A549 (cell line): ENCODE measurements at regions not wholly inside any gene's neighbourhood (a gene's known extent, or its start where the extent isn't known, plus 50 kb on each side); places are given as distances from the start of the nearest gene placed in this dataset.

ENCODE experiments used
- ATAC-seq, 2 experiments: fragments of 200-7000 bp in 1 of 2; fragments of >200 bp in 1 of 2; cut with Nextera tagmentation in 1 of 2; cut with Tn5 transposase in 1 of 2; 3 replicates each; pipeline versions ENCODE4 v1.8.0 to v1.9.1; 2018 to 2020; ENCODE audit warnings: mild to moderate bottlenecking in 1 of 2, moderate library complexity in 1 of 2
- CTCF ChIA-PET: fragments of 300-600 bp; sonication (Branson Sonifier 250); formaldehyde crosslinking; extraction: SDS; loops from one replicate; lab custom pipeline; 2021; ENCODE audit warnings: antibody characterized with exemption, inconsistent platforms; lab: Yijun Ruan, JAX
- POLR2A ChIA-PET: fragments of 350-600 bp; formaldehyde crosslinking; extraction: SDS; loops from one replicate; lab custom pipeline; 2021; ENCODE audit warnings: antibody characterized with exemption, inconsistent platforms; lab: Yijun Ruan, JAX
- DNase-seq, 2 experiments: peaks; one replicate each; pipeline versions ENCODE4 v3.0.0 to v3.0.0-alpha.2; 2011 to 2016; ENCODE audit warnings: low read depth in 1 of 2, low spot score in 1 of 2
- FAIRE-seq: peaks from 2 replicates; lab custom pipeline; 2011; peaks lifted over from hg19 to GRCh38; lab: Jason Lieb, UNC
- H3K27ac ChIP-seq, 2 experiments: fragments of >200 bp; sonication (Bioruptor Twin); formaldehyde crosslinking; 3 replicates each; pipeline ENCODE4 v1.5.1; 2016 to 2017
- H3K4me1 ChIP-seq: fragments of >200 bp; sonication (Bioruptor Twin); formaldehyde crosslinking; 3 replicates; pipeline ENCODE4 v1.6.1; 2016
- H3K4me2 ChIP-seq: fragments of >200 bp; sonication (Bioruptor Twin); formaldehyde crosslinking; 3 replicates; pipeline ENCODE4 v1.6.1; 2016
- H3K4me3 ChIP-seq: fragments of >200 bp; sonication (Bioruptor Twin); formaldehyde crosslinking; 3 replicates; pipeline ENCODE4 v1.5.1; 2016
- H3K9me3 ChIP-seq: fragments of >200 bp; sonication (Bioruptor Twin); formaldehyde crosslinking; 3 replicates; pipeline ENCODE4 v1.6.1; 2016
- ATOH8 ChIP-seq: fragments of 250-450 bp; sonication (Bioruptor Pico); IDR thresholded peaks from 2 replicates; pipeline ENCODE4 v1.5.0; 2020; ENCODE audit warnings: low read depth, mild to moderate bottlenecking, moderate library complexity
- BHLHE40 ChIP-seq: IDR thresholded peaks from 2 replicates; pipeline ENCODE4 v1.6.1; 2012; ENCODE audit warnings: low read depth, low read length, inconsistent platforms
- CBX8 ChIP-seq: fragments of 200-600 bp; sonication (generic); IDR thresholded peaks from 2 replicates; pipeline ENCODE4 v1.6.1; 2016
- CEBPB ChIP-seq, 2 experiments: fragments of >200 bp in 1 of 2; sonication (Bioruptor Twin) in 1 of 2; formaldehyde crosslinking in 1 of 2; IDR thresholded peaks; 2 replicates each; pipeline ENCODE4 v1.6.1; 2012 to 2016
- CHD2 ChIP-seq: fragments of 150-350 bp; IDR thresholded peaks from 2 replicates; pipeline ENCODE4 v1.6.1; 2014; ENCODE audit warnings: low read length; ENCODE audit not compliant: partially characterized antibody
- CHD4 ChIP-seq: fragments of 200-600 bp; sonication (generic); IDR thresholded peaks from 2 replicates; pipeline ENCODE4 v1.6.1; 2016; ENCODE audit warnings: antibody characterized with exemption, mild to moderate bottlenecking, borderline replicate concordance
- ESRRA ChIP-seq: fragments of 150-350 bp; IDR thresholded peaks from 2 replicates; pipeline ENCODE4 v1.6.1; 2014; ENCODE audit warnings: mild to moderate bottlenecking, low read length, borderline replicate concordance
- GATA3 ChIP-seq: IDR thresholded peaks from 2 replicates; pipeline ENCODE4 v1.6.1; 2012; ENCODE audit warnings: borderline replicate concordance
- HDAC2 ChIP-seq: fragments of 200-600 bp; sonication (generic); IDR thresholded peaks from 2 replicates; pipeline ENCODE4 v1.6.1; 2016
- HEYL ChIP-seq: fragments of 250-450 bp; sonication (Bioruptor Pico); IDR thresholded peaks from 2 replicates; pipeline ENCODE4 v1.8.0; 2021; ENCODE audit warnings: mild to moderate bottlenecking, moderate library complexity
- HOXB13 ChIP-seq: fragments of 250-450 bp; sonication (Bioruptor Pico); IDR thresholded peaks from 2 replicates; pipeline ENCODE4 v1.5.0; 2020; ENCODE audit warnings: low read depth, mild to moderate bottlenecking, moderate library complexity
- JUN ChIP-seq, 2 experiments: fragments of >200 bp; sonication (Bioruptor Twin); formaldehyde crosslinking; IDR thresholded peaks; 2 replicates in 1 of 2; 3 replicates in 1 of 2; pipeline ENCODE4 v1.6.1; 2016 to 2017
- NR3C1 ChIP-seq: fragments of >200 bp; sonication (Bioruptor Twin); formaldehyde crosslinking; IDR thresholded peaks from 3 replicates; pipeline ENCODE4 v1.6.1; 2017
- RAD21 ChIP-seq, 2 experiments: fragments of >200 bp in 1 of 2; sonication (Bioruptor Twin) in 1 of 2; formaldehyde crosslinking in 1 of 2; IDR thresholded peaks in 1 of 2; conservative IDR thresholded peaks in 1 of 2; 2 replicates in 1 of 2; 3 replicates in 1 of 2; pipeline ENCODE4 v1.6.1; 2012 to 2018; ENCODE audit warnings: inconsistent platforms in 1 of 2
- RNF2 ChIP-seq: fragments of 200-600 bp; sonication (generic); IDR thresholded peaks from 2 replicates; pipeline ENCODE4 v1.6.1; 2016; ENCODE audit warnings: low read depth, mild to moderate bottlenecking, antibody characterized with exemption, moderate library complexity, borderline replicate concordance
- SMC3 ChIP-seq: fragments of >200 bp; sonication (Bioruptor Twin); formaldehyde crosslinking; IDR thresholded peaks from 3 replicates; pipeline ENCODE4 v1.6.1; 2018; ENCODE audit warnings: inconsistent platforms
- TFCP2L1 ChIP-seq: fragments of 250-450 bp; sonication (Bioruptor Pico); IDR thresholded peaks from 2 replicates; pipeline ENCODE4 v1.5.0; 2021; ENCODE audit warnings: mild to moderate bottlenecking
- ZSCAN20 ChIP-seq: fragments of 250-450 bp; sonication (Bioruptor Pico); IDR thresholded peaks from 2 replicates; pipeline ENCODE4 v1.8.0; 2022; ENCODE audit warnings: mild to moderate bottlenecking, moderate library complexity
- WGBS: methylation state at CpG from one replicate; pipeline ENCODE4 v1.1.6; 2017; ENCODE audit errors: missing lambda C conversion rate; 5-methylcytosine and 5-hydroxymethylcytosine counted together
- TF ChIP-seq, protein P1 (sequence below): fragments of >200 bp; sonication (Bioruptor Twin); formaldehyde crosslinking; IDR thresholded peaks from 3 replicates; pipeline ENCODE4 v1.5.1; 2016
- TF ChIP-seq, protein P2 (sequence below): IDR thresholded peaks from 2 replicates; pipeline ENCODE4 v1.6.1; 2012
- TF ChIP-seq, protein P3 (sequence below): IDR thresholded peaks from 2 replicates; pipeline ENCODE4 v1.6.1; 2012; ENCODE audit warnings: low read depth, borderline replicate concordance
- TF ChIP-seq, protein P4 (sequence below): IDR thresholded peaks from 2 replicates; pipeline ENCODE4 v1.6.1; 2012

DNA sequence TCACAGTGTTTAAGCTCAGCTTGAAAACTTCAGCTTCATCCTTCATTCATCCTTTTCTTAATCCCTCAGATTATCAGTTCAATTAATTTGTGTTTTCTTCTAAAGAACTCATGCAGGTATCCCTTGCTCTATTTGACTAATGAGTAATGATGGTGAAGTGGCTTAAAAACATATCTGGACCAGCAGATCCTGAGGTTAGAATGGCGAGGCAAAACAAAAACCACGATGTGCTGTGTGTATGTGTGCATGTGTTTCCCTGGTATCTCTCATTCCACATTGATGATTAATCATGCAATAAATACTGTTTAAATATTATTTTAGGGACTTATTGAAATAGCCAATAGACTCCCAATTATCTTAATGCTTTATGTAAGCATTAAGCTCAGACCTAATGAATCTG is 437.0 kb downstream of the DYNC2H1 start:
- FAIRE-seq, result no peak
- Histone ChIP-seq H3K4me3 (no peak overlapping the region), H3K27ac (no peak overlapping the region), H3K9me3 (peaks cover 7% of the 10 kb centered on the region; the same call in 2 of the 3 replicates), H3K4me1 (no peaks in the 10 kb centered on the region), H3K4me2 (no peak overlapping the region)
- ATAC-seq, result no peak
- TF ChIP-seq, protein P1, sequence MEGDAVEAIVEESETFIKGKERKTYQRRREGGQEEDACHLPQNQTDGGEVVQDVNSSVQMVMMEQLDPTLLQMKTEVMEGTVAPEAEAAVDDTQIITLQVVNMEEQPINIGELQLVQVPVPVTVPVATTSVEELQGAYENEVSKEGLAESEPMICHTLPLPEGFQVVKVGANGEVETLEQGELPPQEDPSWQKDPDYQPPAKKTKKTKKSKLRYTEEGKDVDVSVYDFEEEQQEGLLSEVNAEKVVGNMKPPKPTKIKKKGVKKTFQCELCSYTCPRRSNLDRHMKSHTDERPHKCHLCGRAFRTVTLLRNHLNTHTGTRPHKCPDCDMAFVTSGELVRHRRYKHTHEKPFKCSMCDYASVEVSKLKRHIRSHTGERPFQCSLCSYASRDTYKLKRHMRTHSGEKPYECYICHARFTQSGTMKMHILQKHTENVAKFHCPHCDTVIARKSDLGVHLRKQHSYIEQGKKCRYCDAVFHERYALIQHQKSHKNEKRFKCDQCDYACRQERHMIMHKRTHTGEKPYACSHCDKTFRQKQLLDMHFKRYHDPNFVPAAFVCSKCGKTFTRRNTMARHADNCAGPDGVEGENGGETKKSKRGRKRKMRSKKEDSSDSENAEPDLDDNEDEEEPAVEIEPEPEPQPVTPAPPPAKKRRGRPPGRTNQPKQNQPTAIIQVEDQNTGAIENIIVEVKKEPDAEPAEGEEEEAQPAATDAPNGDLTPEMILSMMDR, result no peak
- TF ChIP-seq GATA3, result no peak
- TF ChIP-seq HEYL (CRISPR knock-in tag), result no peak
- no peak for TF ChIP-seq HOXB13 (CRISPR knock-in tag)
- TF ChIP-seq, protein P2, sequence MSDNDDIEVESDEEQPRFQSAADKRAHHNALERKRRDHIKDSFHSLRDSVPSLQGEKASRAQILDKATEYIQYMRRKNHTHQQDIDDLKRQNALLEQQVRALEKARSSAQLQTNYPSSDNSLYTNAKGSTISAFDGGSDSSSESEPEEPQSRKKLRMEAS, result no peak
- no peak for TF ChIP-seq ATOH8 (CRISPR knock-in tag)
- DNase-seq, result no peak
- ChIA-PET CTCF (interaction anchor here (0.6 to 3.0 kb wide), 3 partner anchors 8 to 112 kb away, joined by 3 to 15 read pairs (median 4); no protein-coding TSS in a partner anchor), POLR2A (no interaction called here)
- WGBS, result 58% methylated on average over 2 of the region's 2 CpGs

GRCh38 chr11:103547024-103547423 is 437.8 kb downstream of the DYNC2H1 start:
- TF ChIP-seq HDAC2 (no peak), JUN (IDR thresholded peaks at IDR 0.05) (no peak), CHD2 (no peak), CEBPB (IDR thresholded peaks at IDR 0.05) (no peak), RAD21 (conservative IDR thresholded peaks at IDR 0.05 in 1 of 2, IDR thresholded peaks at IDR 0.05 in 1 of 2) (no peak), ESRRA (no peak), ZSCAN20 (no peak), GATA3 (no peak), RNF2 (no peak), NR3C1 (no peak), CBX8 (no peak), CHD4 (no peak), TFCP2L1 (CRISPR knock-in tag) (no peak), SMC3 (no peak), HOXB13 (CRISPR knock-in tag) (no peak), BHLHE40 (no peak)
- TF ChIP-seq, protein P3, sequence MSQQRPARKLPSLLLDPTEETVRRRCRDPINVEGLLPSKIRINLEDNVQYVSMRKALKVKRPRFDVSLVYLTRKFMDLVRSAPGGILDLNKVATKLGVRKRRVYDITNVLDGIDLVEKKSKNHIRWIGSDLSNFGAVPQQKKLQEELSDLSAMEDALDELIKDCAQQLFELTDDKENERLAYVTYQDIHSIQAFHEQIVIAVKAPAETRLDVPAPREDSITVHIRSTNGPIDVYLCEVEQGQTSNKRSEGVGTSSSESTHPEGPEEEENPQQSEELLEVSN, result no peak
- TF ChIP-seq, protein P4, sequence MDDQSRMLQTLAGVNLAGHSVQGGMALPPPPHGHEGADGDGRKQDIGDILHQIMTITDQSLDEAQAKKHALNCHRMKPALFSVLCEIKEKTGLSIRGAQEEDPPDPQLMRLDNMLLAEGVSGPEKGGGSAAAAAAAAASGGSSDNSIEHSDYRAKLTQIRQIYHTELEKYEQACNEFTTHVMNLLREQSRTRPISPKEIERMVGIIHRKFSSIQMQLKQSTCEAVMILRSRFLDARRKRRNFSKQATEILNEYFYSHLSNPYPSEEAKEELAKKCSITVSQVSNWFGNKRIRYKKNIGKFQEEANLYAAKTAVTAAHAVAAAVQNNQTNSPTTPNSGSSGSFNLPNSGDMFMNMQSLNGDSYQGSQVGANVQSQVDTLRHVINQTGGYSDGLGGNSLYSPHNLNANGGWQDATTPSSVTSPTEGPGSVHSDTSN, result no peak
- TF ChIP-seq, protein P2, result no peak
- FAIRE-seq (no peak), DNase-seq (no peak), ATAC-seq (no peak)
- no peak overlapping the region for H3K4me2 ChIP-seq
- ChIA-PET CTCF (interaction anchor here (0.8 to 3.0 kb wide), 2 partner anchors 9 to 762 kb away, joined by 3 to 15 read pairs; no protein-coding TSS in a partner anchor), POLR2A (no interaction called here)
- H3K27ac ChIP-seq, result no peak overlapping the region
- no peaks in the 10 kb centered on the region; the same call in 2 of the 3 replicates for H3K9me3 ChIP-seq
- no peak overlapping the region for H3K4me3 ChIP-seq
- no peaks in the 10 kb centered on the region for H3K4me1 ChIP-seq
- WGBS, result 77% methylated on average over 2 of the region's 2 CpGs
